ENCODE measurements at regions not wholly inside any gene's neighbourhood (a gene's known extent, or its start where the extent isn't known, plus 50 kb on each side); places are given as distances from the start of the nearest gene placed in this dataset.

DNA sequence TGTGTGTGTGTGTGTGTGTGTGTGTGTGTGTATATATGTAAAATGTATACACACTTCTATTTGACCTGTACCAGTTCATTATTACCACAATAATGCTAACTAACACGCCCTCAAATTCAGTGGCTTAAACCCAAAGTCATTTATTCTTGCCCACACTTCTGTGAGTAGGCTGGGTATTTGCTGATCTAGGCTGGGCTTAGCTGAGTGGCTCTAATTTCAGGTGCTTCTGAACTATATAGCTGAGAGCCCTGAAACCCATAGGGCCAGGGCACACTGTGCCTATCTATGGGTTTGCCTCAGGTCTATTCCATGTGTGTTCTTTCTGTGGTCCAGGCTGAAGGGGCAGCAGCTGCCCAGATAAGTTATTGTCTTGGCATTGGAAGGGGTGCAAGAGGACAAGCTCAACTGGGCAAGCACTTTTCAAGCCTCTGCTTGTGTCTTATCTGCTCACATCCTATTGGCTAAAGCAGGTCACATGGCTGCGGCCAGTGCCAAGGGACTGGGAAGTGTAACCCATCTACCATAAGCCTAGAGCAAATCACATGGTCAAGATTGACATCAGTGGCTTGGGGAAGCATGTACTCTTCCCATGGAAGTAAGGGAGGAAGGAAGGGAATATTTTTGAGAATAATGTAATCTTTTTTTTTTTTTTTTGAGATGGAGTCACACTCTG is 139.9 kb downstream of the PALM2AKAP2 start:
- Histone ChIP-seq H4K20me1 (ENCODE audit: insufficient read depth, low read length) (no peaks in the 10 kb centered on the region), H3K4me2 (ENCODE audit: insufficient read depth, low read length) (no peak overlapping the region), H3K27me3 (ENCODE audit: insufficient read depth, low read length, poor library complexity) (no peaks in the 10 kb centered on the region), H3K27ac (ENCODE audit: low read length) (no peak overlapping the region), H3K4me1 (ENCODE audit: insufficient read depth, low read length) (peaks cover 10% of the 10 kb centered on the region), H3K79me2 (ENCODE audit: insufficient read depth, low read length) (no peaks in the 10 kb centered on the region), H3K4me3 (ENCODE audit: low read depth in 1 of 2, low read length in 2 of 2) (no peak overlapping the region), H3K9me3 (ENCODE audit: insufficient read depth, low read length, severe bottlenecking) (no peaks in the 10 kb centered on the region), H2AFZ (ENCODE audit: low read depth, low read length) (no peak overlapping the region), H3K9ac (ENCODE audit: low read depth, low read length) (no peak overlapping the region), H3K36me3 (ENCODE audit: insufficient read depth, low read length) (no peaks in the 10 kb centered on the region)
- TF ChIP-seq, protein P1, sequence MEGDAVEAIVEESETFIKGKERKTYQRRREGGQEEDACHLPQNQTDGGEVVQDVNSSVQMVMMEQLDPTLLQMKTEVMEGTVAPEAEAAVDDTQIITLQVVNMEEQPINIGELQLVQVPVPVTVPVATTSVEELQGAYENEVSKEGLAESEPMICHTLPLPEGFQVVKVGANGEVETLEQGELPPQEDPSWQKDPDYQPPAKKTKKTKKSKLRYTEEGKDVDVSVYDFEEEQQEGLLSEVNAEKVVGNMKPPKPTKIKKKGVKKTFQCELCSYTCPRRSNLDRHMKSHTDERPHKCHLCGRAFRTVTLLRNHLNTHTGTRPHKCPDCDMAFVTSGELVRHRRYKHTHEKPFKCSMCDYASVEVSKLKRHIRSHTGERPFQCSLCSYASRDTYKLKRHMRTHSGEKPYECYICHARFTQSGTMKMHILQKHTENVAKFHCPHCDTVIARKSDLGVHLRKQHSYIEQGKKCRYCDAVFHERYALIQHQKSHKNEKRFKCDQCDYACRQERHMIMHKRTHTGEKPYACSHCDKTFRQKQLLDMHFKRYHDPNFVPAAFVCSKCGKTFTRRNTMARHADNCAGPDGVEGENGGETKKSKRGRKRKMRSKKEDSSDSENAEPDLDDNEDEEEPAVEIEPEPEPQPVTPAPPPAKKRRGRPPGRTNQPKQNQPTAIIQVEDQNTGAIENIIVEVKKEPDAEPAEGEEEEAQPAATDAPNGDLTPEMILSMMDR (IDR thresholded peaks at IDR 0.05; ENCODE audit: borderline replicate concordance, extremely low read depth, low read length, poor library complexity, severe bottlenecking), result no peak
- TF ChIP-seq EZH2 (IDR thresholded peaks at IDR 0.05; ENCODE audit: borderline replicate concordance, low read depth, low read length, severe bottlenecking), result no peak
- no peak for ATAC-seq (ENCODE audit: insufficient read depth, low read depth)
- DNase-seq, result no peak

DNA sequence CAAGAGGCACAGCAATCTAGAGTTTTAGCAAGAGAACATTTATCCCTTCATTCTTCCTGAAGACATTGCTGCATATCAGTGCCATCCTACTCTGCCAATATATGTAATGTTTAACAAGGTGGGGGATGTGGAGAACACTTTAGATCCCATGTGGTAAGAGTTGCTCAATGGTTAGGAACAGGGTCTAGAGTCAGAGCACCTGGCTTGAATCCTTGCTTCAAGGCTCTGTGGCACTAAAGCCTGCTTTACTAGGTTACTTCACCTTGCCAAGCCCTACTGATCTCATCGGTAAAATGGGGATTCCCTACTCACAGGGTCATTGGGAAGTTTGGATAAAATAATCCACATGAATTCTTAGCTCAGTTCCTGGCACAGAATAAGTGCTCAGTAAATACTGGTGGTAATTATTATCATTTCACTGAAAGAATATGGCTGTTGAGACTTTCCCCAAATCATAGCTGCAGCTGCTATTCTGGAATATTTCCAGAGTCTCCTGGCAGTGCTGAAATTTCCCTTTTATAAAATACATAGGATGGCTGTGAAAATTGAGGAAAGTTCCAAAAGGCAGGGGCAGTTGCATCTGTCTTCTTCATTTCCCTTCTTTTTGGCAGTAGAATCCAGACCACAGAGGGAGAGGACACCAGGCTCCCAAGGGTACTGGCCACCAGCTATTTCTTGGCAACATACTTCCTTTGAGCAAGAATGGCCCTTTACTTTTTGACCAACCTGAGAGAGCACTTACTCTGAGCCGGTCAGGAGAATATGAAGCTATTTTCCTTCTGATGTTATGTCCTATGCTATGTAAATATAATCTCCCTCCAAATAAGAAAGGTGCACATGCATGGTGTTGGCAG is 142.8 kb downstream of the PALM2AKAP2 start:
- no peak overlapping the region for H3K4me2 ChIP-seq (ENCODE audit: insufficient read depth, low read length)
- H3K27me3 ChIP-seq (ENCODE audit: insufficient read depth, low read length, poor library complexity), result no peaks in the 10 kb centered on the region
- H3K9me3 ChIP-seq (ENCODE audit: insufficient read depth, low read length, severe bottlenecking), result no peaks in the 10 kb centered on the region
- TF ChIP-seq EZH2 (IDR thresholded peaks at IDR 0.05; ENCODE audit: borderline replicate concordance, low read depth, low read length, severe bottlenecking), result no peak
- TF ChIP-seq, protein P1 (IDR thresholded peaks at IDR 0.05; ENCODE audit: borderline replicate concordance, extremely low read depth, low read length, poor library complexity, severe bottlenecking), result no peak
- DNase-seq, result no peak
- no peaks in the 10 kb centered on the region for H3K79me2 ChIP-seq (ENCODE audit: insufficient read depth, low read length)
- no peaks in the 10 kb centered on the region for H3K36me3 ChIP-seq (ENCODE audit: insufficient read depth, low read length)
- H3K9ac ChIP-seq (ENCODE audit: low read depth, low read length), result no peak overlapping the region
- no peak overlapping the region for H2AFZ ChIP-seq (ENCODE audit: low read depth, low read length)
- ATAC-seq (ENCODE audit: insufficient read depth, low read depth), result no peak
- no peak overlapping the region for H3K4me3 ChIP-seq (ENCODE audit: low read depth in 1 of 2, low read length in 2 of 2)
- H3K4me1 ChIP-seq (ENCODE audit: insufficient read depth, low read length), result peaks cover 10% of the 10 kb centered on the region
- H4K20me1 ChIP-seq (ENCODE audit: insufficient read depth, low read length), result no peaks in the 10 kb centered on the region
- no peak overlapping the region for H3K27ac ChIP-seq (ENCODE audit: low read length)

DNA sequence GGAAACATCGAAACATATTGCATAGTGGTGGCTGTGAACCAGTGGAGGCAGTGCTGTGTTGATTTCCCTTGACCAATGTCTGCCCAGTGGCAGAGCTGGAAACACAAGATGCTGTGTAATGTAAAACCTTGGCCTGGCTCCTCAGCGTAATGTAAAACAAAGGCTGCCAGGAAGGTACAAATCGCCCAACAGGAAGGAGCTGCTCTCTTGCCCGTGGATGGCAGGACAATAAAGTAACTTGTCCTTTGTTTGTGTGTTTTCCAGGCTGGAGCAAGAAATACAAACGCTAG is 143.4 kb downstream of the PALM2AKAP2 start:
- Histone ChIP-seq H3K4me3 (ENCODE audit: low read depth in 1 of 2, low read length in 2 of 2) (no peak overlapping the region), H4K20me1 (ENCODE audit: insufficient read depth, low read length) (no peaks in the 10 kb centered on the region), H3K27ac (ENCODE audit: low read length) (no peak overlapping the region), H3K27me3 (ENCODE audit: insufficient read depth, low read length, poor library complexity) (no peaks in the 10 kb centered on the region), H3K79me2 (ENCODE audit: insufficient read depth, low read length) (no peaks in the 10 kb centered on the region), H3K9me3 (ENCODE audit: insufficient read depth, low read length, severe bottlenecking) (no peaks in the 10 kb centered on the region), H3K4me2 (ENCODE audit: insufficient read depth, low read length) (no peak overlapping the region), H3K4me1 (ENCODE audit: insufficient read depth, low read length) (peaks cover 6% of the 10 kb centered on the region), H3K36me3 (ENCODE audit: insufficient read depth, low read length) (no peaks in the 10 kb centered on the region), H3K9ac (ENCODE audit: low read depth, low read length) (no peak overlapping the region), H2AFZ (ENCODE audit: low read depth, low read length) (no peak overlapping the region)
- TF ChIP-seq, protein P1 (IDR thresholded peaks at IDR 0.05; ENCODE audit: borderline replicate concordance, extremely low read depth, low read length, poor library complexity, severe bottlenecking), result no peak
- no peak for TF ChIP-seq EZH2 (IDR thresholded peaks at IDR 0.05; ENCODE audit: borderline replicate concordance, low read depth, low read length, severe bottlenecking)
- DNase-seq, result no peak
- ATAC-seq (ENCODE audit: insufficient read depth, low read depth), result no peak

Measured in DND-41 (cell line).